Fibroblast of peridontal ligament (primary cell): ENCODE measurements at regions not wholly inside any gene's neighbourhood (a gene's known extent, or its start where the extent isn't known, plus 50 kb on each side); places are given as distances from the start of the nearest gene placed in this dataset.
A peak's percentile ranks its signal among the peaks of the same experiment; 100 is the strongest.
"Not testable (repeated sequence)": the region's sequence is repeated elsewhere in the genome, so short reads cannot be mapped to it uniquely, and the experiment has no call there.

Source experiments
- DNase-seq: peaks from one replicate; pipeline ENCODE4 v3.0.0-alpha.2; 2010; ENCODE audit errors: extremely low read depth

GRCh38 chr12:94862421-94862820 lies 141.1 kb downstream of the NDUFA12 start:
- DNase-seq, result no peak

GRCh38 chr12:94856324-94856723 lies 147.2 kb downstream of the NDUFA12 start:
- DNase-seq, result no peak

- DNase-seq, result no peak
Observed at GRCh38 chr12:94855853-94856252, 147.6 kb downstream of the NDUFA12 start.

GRCh38 chr12:94851396-94852028 lies 152.0 kb downstream of the NDUFA12 start:
- DNase-seq, result no peak

DNA sequence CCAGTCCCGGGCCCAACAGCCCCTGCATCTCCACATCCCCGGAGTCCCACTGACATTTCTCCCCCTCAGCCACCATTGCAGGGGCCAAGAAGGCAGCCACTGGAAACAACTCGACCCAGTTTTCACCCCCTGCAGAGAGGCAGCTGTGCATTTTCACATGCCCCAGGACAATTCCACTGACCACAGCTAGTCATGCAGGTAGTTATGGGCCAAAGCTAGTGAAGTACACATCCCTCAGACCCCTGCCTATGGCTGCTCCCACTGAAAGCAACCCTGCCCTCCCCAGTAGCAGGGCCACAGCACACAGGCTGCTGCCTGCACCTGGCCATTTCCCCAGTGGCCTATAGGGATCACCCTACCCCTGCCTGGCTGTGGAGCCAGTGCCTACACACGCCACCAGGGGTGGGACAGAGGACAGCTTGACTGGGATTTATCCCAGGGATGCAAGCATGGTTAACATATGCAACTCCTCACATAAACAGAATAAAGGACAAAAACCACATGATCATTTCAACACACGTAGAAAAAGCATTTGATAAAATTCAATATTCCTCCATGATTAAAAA lies 154.0 kb downstream of the NDUFA12 start:
- no peak for DNase-seq

DNA sequence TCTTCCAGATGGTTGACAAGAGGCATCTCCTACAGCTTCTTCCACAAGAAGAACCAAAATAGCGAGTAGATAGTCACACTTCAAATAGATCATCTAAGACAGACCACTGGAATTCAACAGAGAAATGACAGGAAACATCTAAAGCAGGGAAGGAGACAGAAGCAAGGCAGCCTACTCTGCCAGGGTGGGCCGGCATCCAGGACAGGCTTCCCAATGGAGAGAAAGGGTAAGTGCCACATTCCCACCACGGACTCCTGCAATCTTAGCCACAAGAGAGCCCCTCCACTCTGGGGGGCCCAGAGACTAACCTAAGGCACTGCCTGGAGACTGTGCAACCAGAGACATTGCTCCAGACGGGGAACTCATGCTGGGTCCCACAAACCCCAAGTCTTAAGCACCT lies 154.5 kb downstream of the NDUFA12 start:
- no peak for DNase-seq

DNA sequence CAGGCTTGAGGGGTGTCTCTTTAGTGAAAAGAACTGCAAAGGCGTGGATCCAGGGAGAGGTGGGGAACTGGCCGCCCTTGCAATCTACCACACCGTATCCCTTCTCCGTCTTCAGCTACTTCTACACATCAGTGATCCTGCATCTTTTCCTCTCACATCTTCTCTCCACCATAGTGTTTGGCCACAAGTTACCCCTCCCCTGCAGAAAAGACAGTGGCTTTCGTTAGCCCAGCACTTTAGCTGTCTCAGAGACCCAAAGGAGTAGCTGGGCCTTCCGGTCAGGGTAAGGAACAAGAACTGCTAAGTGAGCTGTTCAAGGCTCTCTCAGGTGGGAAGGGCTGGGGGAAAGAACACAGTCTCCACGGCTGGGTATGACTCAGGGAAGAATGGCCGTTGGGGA lies 158.4 kb downstream of the NDUFA12 start:
- DNase-seq, result no peak

- no peak for DNase-seq
Observed at GRCh38 chr12:94844452-94844851, 159.0 kb downstream of the NDUFA12 start.

DNA sequence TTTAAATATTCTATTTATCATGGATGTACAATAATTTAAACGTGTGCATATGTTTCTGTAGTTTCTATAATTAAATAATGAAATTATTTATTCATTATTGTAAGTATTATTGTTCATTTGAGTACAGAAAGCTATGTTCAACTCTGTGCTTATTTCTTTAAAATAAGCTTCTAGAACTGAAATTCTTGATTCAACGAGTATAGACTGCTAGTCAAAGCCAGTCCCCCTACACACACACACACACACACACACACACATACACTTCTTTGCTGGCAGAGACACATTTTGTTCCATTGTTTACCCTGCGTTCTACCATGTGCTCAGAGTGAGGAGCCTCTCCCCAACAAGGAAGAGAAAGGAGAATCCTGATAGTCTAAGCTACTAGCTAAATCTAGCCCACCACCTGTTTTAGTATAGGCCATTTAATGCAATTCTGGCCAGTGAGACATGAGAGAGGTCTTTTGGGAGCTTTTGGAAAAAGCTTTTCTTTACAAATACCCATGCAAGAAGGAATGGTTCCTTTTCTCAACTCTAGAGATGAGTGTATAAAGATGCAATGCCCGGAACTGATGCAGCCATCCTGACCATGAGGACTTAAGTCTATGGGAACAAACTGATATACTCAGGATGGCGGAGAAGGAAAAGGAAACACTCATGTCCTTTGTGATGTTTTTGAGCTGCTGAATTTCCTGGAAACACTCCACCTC lies 161.4 kb downstream of the NDUFA12 start:
- DNase-seq, result no peak

DNA sequence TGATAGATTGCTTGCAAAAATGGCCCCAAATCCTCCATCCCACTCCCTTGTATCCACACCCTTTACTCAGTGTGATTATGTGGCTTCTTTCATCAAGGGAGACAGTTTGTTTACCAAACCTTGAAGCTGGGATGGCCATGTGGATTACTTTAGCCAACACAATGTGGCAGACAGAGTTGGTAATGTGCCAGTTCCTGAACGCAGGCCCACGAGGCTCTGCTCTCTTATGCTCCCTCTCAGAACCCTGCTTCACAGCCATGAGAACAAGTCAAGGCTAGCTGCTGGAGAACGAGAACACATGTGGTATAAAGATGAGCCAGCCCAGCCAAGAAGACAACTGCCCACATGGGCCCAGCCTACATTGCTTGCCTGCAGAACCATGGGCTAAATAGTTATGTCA lies 162.3 kb downstream of the NDUFA12 start:
- DNase-seq, result no peak

GRCh38 chr12:94839347-94839746 lies 164.2 kb downstream of the NDUFA12 start:
- DNase-seq, result no peak

DNA sequence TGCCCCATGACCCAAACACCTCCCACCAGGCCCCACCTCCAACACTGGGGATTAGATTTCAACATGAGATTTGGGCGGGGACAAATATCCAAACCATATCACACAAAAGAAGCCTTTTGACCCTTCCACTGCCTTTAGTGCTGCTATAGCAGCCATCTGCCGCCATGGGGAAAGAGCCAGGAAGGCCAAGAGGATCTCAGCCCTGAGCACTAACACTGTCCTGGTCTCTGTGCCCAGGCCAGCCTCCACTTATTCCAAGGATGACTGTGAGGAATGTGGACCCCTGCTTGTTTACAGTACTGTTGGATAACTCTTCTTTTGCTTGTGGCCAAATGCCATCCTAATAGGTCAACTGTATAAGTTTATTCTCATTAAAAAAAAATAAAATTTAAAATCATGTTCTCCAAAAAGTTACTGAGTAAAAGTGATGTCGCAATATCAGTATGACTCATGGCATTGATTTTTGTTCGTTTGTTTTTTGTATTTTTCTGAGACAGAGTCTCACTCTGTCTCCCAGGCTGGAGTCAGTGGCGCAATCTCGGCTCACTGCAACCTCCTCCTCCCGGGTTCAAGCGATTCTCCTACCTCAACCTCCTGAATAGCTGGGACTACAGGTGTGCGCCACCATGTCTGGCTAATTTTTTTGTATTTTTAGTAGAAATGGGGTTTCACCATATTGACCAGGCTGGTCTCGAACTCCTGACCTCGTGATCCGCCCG lies 166.4 kb downstream of the NDUFA12 start:
- peak; percentile 74 for DNase-seq

DNA sequence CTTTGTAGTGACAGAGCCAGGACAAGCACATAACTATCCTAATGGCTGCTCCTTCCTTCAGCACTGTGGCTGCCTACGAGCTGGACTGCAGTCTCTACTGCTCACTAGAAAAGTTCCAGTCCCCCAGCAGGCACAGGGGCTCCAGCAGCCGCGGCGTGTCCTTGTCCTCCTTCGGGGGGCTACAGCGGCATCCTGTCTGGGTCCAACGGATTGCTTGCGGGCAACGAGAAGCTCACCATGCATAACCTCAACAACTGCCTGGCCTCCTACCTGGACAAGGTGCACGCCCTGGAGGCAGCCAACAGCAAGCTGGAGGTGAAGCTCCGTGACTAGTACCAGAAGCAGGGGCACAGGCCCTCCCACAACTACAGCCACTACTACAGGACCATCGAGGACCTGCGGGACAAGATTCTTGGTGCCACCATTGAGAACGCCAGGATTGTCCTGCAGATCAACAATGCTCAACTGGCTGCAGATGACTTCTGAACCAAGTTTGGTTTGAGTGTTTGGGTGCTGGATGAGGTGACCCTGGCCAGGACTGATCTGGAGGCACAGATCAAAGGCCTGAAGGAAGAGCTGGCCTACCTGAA lies 169.4 kb downstream of the NDUFA12 start:
- no peak for DNase-seq

DNA sequence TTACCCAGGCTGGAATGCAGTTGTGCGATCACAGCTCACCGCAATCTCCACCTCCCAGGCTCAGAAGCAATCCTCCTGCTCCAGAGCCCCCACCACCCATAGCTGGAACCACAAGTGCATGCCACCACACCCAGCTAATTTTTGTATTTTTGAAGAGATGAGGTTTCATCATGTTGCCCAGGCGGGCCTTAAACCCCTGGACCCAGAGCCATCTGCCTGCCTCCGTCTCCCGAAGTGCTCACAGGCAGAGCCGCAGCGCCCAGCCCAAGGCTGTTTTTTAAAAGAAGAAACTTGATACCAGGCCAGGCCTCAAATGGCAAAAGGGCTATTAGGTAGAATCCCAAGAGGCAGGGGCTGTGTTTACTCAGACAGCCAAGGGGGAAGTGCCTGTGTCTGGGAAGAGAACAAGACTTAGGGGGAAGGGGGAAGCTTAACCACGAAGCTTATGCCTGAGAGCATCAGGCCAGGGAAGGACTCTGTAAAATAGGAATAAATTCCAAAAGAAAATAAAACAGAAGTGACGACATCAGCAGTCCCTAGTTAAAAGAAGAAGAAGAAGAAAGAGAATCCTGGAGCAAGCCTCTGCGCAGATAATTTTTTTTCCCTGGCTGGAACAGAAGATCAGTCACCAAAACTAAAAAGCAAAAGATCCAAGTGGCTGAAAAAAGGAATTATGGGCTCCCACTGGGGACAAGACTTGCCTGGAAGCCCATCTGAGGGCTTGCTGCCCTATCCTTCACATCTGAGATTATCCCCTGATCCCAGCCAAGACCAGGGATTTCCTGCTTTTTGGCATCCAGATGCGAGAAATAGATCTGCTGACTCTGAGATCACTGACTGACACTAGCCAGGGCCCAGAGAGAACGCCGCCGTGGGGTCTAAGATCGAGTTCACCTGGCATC lies 170.5 kb downstream of the NDUFA12 start:
- DNase-seq, result peak; percentile 58

DNA sequence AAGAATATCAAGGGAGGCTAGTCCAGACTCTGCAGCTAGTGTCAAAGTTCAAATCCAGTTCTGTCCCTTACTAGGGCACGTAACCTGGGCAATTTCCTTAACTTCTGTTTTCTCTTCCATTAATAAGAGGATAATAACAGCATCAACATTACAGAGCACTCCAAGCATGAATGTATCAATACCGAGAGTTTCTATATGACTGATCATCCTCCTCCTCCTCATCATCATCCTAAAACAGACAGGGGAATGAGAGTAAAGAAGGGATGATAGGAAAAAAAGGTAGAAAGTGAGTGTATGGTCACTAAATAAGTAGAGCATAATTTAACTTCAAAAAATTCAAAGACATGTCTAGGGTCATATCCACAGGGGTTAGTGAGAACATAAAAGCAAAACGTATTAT lies 171.4 kb downstream of the NDUFA12 start:
- no peak for DNase-seq

GRCh38 chr12:94831081-94831751 lies 172.3 kb downstream of the NDUFA12 start:
- no peak for DNase-seq

DNA sequence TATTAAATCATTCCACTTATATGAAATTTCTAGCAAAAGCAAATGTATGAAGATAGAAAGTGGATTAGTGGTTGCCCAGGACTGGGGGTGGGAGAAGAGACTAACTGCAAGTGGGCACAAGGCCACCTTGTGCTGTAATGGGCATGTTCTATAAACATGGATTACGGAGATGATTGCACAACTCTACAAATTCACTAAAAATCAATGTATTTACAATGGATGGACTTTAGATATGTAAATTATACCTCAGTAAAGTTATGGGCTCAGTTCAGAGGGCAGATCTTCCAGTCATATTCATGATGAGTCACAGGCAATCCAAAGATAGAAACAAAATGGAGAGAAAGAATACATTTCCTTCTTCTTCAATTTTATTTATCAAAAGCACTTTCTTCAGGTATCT lies 173.9 kb downstream of the NDUFA12 start:
- peak; percentile 48 for DNase-seq

GRCh38 chr12:94819011-94819410 lies 168.7 kb upstream of the TMCC3 start:
- no peak for DNase-seq

GRCh38 chr12:94817695-94818075 lies 167.3 kb upstream of the TMCC3 start:
- no peak for DNase-seq

DNA sequence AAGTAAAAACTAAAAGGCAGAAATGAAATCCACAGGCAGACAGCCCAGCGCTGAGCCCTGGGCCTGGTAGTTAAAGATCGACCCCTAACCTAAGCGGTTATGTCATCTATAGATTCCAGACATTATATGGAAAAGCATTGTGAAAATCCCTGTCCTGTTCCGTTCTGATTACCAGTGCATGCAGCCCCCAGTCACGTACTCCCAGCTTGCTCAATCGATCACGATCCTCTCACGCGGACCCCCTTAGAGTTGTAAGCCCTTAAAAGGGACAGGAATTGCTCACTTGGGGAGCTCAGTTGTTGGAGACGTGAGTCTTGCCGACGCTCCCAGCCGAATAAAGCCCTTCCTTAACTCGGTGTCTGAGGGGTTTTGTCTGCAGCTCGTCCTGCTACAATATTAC lies 166.8 kb upstream of the TMCC3 start:
- not testable (repeated sequence) for DNase-seq

GRCh38 chr12:94816746-94817145 lies 166.4 kb upstream of the TMCC3 start:
- not testable (repeated sequence) for DNase-seq
